Astrocyte (in vitro differentiated cells and primary cell): ENCODE measurements at regions not wholly inside any gene's neighbourhood (a gene's known extent, or its start where the extent isn't known, plus 50 kb on each side); places are given as distances from the start of the nearest gene placed in this dataset.

Source experiments
- DNase-seq: peaks from one replicate; pipeline ENCODE4 v3.0.0-alpha.2; 2010; ENCODE audit warnings: low read depth
- FAIRE-seq: peaks from 2 replicates; lab custom pipeline; 2011; peaks lifted over from hg19 to GRCh38; lab: Jason Lieb, UNC
- H2AFZ ChIP-seq: 2 replicates; pipeline ENCODE4 v1.6.0; 2012; ENCODE audit warnings: low read depth, low read length, inconsistent platforms
- H3K27ac ChIP-seq: 2 replicates; pipeline ENCODE4 v1.5.1; 2011; ENCODE audit warnings: low read depth, low read length, inconsistent platforms
- H3K27me3 ChIP-seq: 2 replicates; pipeline ENCODE4 v1.6.0; 2011; ENCODE audit warnings: low read length, inconsistent platforms; ENCODE audit not compliant: insufficient read depth
- H3K36me3 ChIP-seq: 2 replicates; pipeline ENCODE4 v1.5.1; 2011; ENCODE audit warnings: low read length, inconsistent platforms; ENCODE audit not compliant: insufficient read depth
- H3K4me1 ChIP-seq: 2 replicates; pipeline ENCODE4 v1.5.1; 2011; ENCODE audit warnings: low read length, inconsistent platforms; ENCODE audit not compliant: insufficient read depth
- H3K4me2 ChIP-seq: 2 replicates; pipeline ENCODE4 v1.6.0; 2012; ENCODE audit warnings: low read length, inconsistent platforms
- H3K4me3 ChIP-seq: 2 replicates; pipeline ENCODE4 v1.5.1; 2011; ENCODE audit warnings: low read depth, mild to moderate bottlenecking, low read length, inconsistent platforms; ENCODE audit not compliant: insufficient read depth
- H3K79me2 ChIP-seq: 2 replicates; pipeline ENCODE4 v1.6.0; 2012; ENCODE audit warnings: mild to moderate bottlenecking, low read length, inconsistent platforms; ENCODE audit not compliant: insufficient read depth
- H3K9ac ChIP-seq: 2 replicates; pipeline ENCODE4 v1.6.0; 2012; ENCODE audit warnings: mild to moderate bottlenecking, low read length, inconsistent platforms
- H3K9me3 ChIP-seq: 2 replicates; pipeline ENCODE4 v1.5.1; 2012; ENCODE audit warnings: low read depth, mild to moderate bottlenecking, low read length, inconsistent platforms; ENCODE audit not compliant: insufficient read depth
- H4K20me1 ChIP-seq: 2 replicates; pipeline ENCODE4 v1.6.0; 2012; ENCODE audit warnings: low read length, inconsistent platforms; ENCODE audit not compliant: insufficient read depth
- H3K27ac Mint-ChIP-seq: one replicate; pipeline ENCODE4 v1.8.0; 2021; ENCODE audit warnings: mild to moderate bottlenecking, mixed read lengths; ENCODE audit not compliant: unreplicated experiment
- H3K27me3 Mint-ChIP-seq: one replicate; pipeline ENCODE4 v1.8.0; 2021; ENCODE audit warnings: low read depth, mixed read lengths; ENCODE audit not compliant: unreplicated experiment
- H3K36me3 Mint-ChIP-seq: one replicate; pipeline ENCODE4 v1.8.0; 2021; ENCODE audit warnings: low read depth, mixed read lengths; ENCODE audit not compliant: unreplicated experiment
- H3K4me1 Mint-ChIP-seq: one replicate; pipeline ENCODE4 v1.8.0; 2021; ENCODE audit warnings: low read depth, mixed read lengths; ENCODE audit not compliant: unreplicated experiment
- H3K4me3 Mint-ChIP-seq: one replicate; pipeline ENCODE4 v1.8.0; 2021; ENCODE audit warnings: mild to moderate bottlenecking, moderate library complexity, mixed read lengths; ENCODE audit not compliant: unreplicated experiment
- H3K9me3 Mint-ChIP-seq: one replicate; pipeline ENCODE4 v1.8.0; 2021; ENCODE audit warnings: mild to moderate bottlenecking, mixed read lengths; ENCODE audit not compliant: unreplicated experiment
- CTCF ChIP-seq: IDR thresholded peaks from 2 replicates; pipeline ENCODE4 v1.5.1; 2011; ENCODE audit warnings: low read depth, mild to moderate bottlenecking, inconsistent platforms, low read length, moderate library complexity; ENCODE audit not compliant: insufficient read depth
- EZH2 ChIP-seq: IDR thresholded peaks from 2 replicates; pipeline ENCODE4 v1.6.1; 2012; ENCODE audit warnings: mild to moderate bottlenecking, low read length, inconsistent platforms; ENCODE audit not compliant: insufficient read depth

GRCh38 chr21:34299168-34299539 is 64.7 kb upstream of the KCNE2 start:
- H3K4me3 ChIP-seq = no peak overlapping the region
- FAIRE-seq = no peak
- H3K27ac ChIP-seq = no peak overlapping the region
- H3K36me3 ChIP-seq = no peaks in the 10 kb centered on the region
- no peaks in the 10 kb centered on the region for H3K4me1 ChIP-seq
- H3K9me3 Mint-ChIP-seq = peaks cover 2% of the 10 kb centered on the region
- no peaks in the 10 kb centered on the region for H3K79me2 ChIP-seq
- no peak for TF ChIP-seq EZH2
- no peaks in the 10 kb centered on the region for H3K4me1 Mint-ChIP-seq
- no peak overlapping the region for H3K27ac Mint-ChIP-seq
- H3K27me3 Mint-ChIP-seq = no peaks in the 10 kb centered on the region
- peaks cover 2% of the 10 kb centered on the region for H3K36me3 Mint-ChIP-seq
- no peak for DNase-seq
- H4K20me1 ChIP-seq = no peaks in the 10 kb centered on the region
- no peaks in the 10 kb centered on the region for H3K9me3 ChIP-seq
- H3K27me3 ChIP-seq = peaks cover 12% of the 10 kb centered on the region
- no peak overlapping the region for H3K4me2 ChIP-seq
- H3K4me3 Mint-ChIP-seq = no peak overlapping the region
- H2AFZ ChIP-seq = no peak overlapping the region
- no peak overlapping the region for H3K9ac ChIP-seq

- no peaks in the 10 kb centered on the region for H3K4me1 Mint-ChIP-seq
- no peak overlapping the region for H3K4me3 ChIP-seq
- no peaks in the 10 kb centered on the region for H3K9me3 ChIP-seq
- H3K27ac ChIP-seq = no peak overlapping the region
- TF ChIP-seq CTCF = no peak
- TF ChIP-seq EZH2 = no peak
- H3K27me3 ChIP-seq = peaks cover 8% of the 10 kb centered on the region
- no peak overlapping the region for H3K27ac Mint-ChIP-seq
- H3K79me2 ChIP-seq = no peaks in the 10 kb centered on the region
- H3K4me3 Mint-ChIP-seq = no peak overlapping the region
- H3K4me2 ChIP-seq = no peak overlapping the region
- peaks cover 2% of the 10 kb centered on the region for H3K36me3 Mint-ChIP-seq
- H3K27me3 Mint-ChIP-seq = no peaks in the 10 kb centered on the region
- no peak for DNase-seq
- no peaks in the 10 kb centered on the region for H3K4me1 ChIP-seq
- H3K36me3 ChIP-seq = no peaks in the 10 kb centered on the region
- no peak for FAIRE-seq
- no peaks in the 10 kb centered on the region for H4K20me1 ChIP-seq
- no peaks in the 10 kb centered on the region for H3K9me3 Mint-ChIP-seq
- H3K9ac ChIP-seq = no peak overlapping the region
- H2AFZ ChIP-seq = no peak overlapping the region
Observed at GRCh38 chr21:34302521-34302920, 61.3 kb upstream of the KCNE2 start.

DNA sequence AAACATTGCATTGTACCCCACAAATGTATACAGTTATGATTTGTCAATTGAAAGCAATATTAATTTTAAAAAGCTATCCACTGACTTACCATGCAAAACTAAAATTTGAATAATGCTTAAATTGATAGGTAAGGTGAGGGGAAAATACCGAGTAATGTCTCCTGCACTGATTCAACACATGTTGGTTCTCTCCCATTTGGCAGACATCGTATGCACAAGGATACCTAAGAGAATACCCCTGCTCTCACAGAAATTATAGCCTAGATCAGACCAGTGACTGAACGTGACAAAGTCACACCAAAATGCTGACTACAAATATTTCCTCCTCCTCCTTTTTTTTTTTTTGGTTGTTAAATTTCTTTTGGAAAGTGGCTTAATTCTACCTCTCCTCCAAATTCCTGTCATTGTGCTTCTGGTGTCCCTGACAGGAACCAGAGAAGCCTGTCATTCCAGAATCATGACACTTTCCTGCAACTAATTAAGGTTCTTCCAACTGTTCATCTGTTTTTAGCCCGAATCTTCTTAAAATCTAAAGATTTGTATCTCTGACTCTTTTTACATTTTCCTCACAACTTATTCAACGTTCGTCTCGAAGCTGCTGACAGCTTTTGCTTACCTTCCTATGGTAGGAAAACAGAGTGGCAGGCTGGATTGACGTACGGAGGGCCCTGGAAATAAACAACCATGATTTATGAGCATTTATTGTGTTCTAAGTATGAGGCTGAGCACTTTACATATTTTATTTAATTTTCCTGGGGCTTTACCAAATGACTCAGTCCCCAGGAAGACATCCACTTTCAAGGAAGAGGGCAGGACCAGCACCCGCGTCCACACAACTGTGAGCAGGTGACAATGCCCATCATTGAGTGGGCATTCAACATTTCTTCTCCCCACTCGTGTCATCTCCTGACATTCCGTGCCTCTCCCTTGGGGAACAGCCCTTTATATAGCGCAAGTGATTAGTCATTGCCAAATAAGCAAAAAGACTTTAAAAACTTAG is 57.9 kb upstream of the KCNE2 start:
- Mint-ChIP-seq H3K4me1 (no peaks in the 10 kb centered on the region), H3K27me3 (no peaks in the 10 kb centered on the region)

More for the DNA sequence above, 57.9 kb upstream of the KCNE2 start:
- no peak for DNase-seq
- peaks cover 8% of the 10 kb centered on the region for H3K27me3 ChIP-seq
- no peaks in the 10 kb centered on the region for H3K79me2 ChIP-seq
- no peak overlapping the region for H3K27ac ChIP-seq
- H3K4me1 ChIP-seq = no peaks in the 10 kb centered on the region
- Mint-ChIP-seq H3K27ac (no peak overlapping the region), H3K9me3 (no peaks in the 10 kb centered on the region), H3K4me3 (no peak overlapping the region), H3K36me3 (no peaks in the 10 kb centered on the region)
- H3K4me2 ChIP-seq = no peak overlapping the region
- peak; percentile 41 for FAIRE-seq
- no peaks in the 10 kb centered on the region for H4K20me1 ChIP-seq
- no peak overlapping the region for H2AFZ ChIP-seq
- H3K9me3 ChIP-seq = no peaks in the 10 kb centered on the region
- H3K36me3 ChIP-seq = no peaks in the 10 kb centered on the region
- no peak overlapping the region for H3K9ac ChIP-seq
- no peak overlapping the region for H3K4me3 ChIP-seq
- TF ChIP-seq EZH2 (no peak), CTCF (no peak)
